HEK293 (cell line): ENCODE measurements at regions not wholly inside any gene's neighbourhood (a gene's known extent, or its start where the extent isn't known, plus 50 kb on each side); places are given as distances from the start of the nearest gene placed in this dataset.

Experiments
- CTCF ChIP-seq: fragments of 450-650 bp; formaldehyde crosslinking; IDR thresholded peaks from 2 replicates; pipeline ENCODE4 v1.5.1; 2016; ENCODE audit warnings: missing biosample characterization, missing genetic modification characterization
- ZNF174 ChIP-seq: fragments of 450-650 bp; formaldehyde crosslinking; IDR thresholded peaks from 2 replicates; pipeline ENCODE4 v1.5.0; 2017; ENCODE audit warnings: missing biosample characterization, mild to moderate bottlenecking, missing genetic modification characterization
- ZNF18 ChIP-seq: fragments of 450-650 bp; formaldehyde crosslinking; IDR thresholded peaks from 2 replicates; pipeline ENCODE4 v1.5.1; 2016; ENCODE audit warnings: missing biosample characterization, missing genetic modification characterization
- ZNF350 ChIP-seq: fragments of 450-650 bp; formaldehyde crosslinking; IDR thresholded peaks from 2 replicates; pipeline ENCODE4 v1.5.0; 2017; ENCODE audit warnings: missing biosample characterization, mild to moderate bottlenecking, missing genetic modification characterization
- ZNF624 ChIP-seq: fragments of 450-650 bp; formaldehyde crosslinking; IDR thresholded peaks from 2 replicates; pipeline ENCODE4 v1.5.1; 2017; ENCODE audit warnings: missing biosample characterization, missing genetic modification characterization

- no peak for TF ChIP-seq ZNF18
- TF ChIP-seq CTCF (tag by site-specific recombination): no peak
- TF ChIP-seq ZNF174 (tag by site-specific recombination): no peak
- TF ChIP-seq ZNF350 (tag by site-specific recombination): no peak
- no peak for TF ChIP-seq ZNF624 (tag by site-specific recombination)
Measured at GRCh38 chr7:124662372-124662771, 103.2 kb downstream of the GPR37 start.
